A172 (cell line): ENCODE measurements at regions not wholly inside any gene's neighbourhood (a gene's known extent, or its start where the extent isn't known, plus 50 kb on each side); places are given as distances from the start of the nearest gene placed in this dataset.
"Not testable (repeated sequence)": the region's sequence is repeated elsewhere in the genome, so short reads cannot be mapped to it uniquely, and the experiment has no call there.

Experiments used
- DNase-seq: peaks from one replicate; pipeline ENCODE4 v3.0.0-alpha.2; 2015; ENCODE audit warnings: low spot score

GRCh38 chr2:64743739-64744330, 90.1 kb upstream of the SERTAD2 start:
- no peak for DNase-seq

- no peak for DNase-seq
These were observed 91.8 kb upstream of the SERTAD2 start for GRCh38 chr2:64745562-64745961.

- DNase-seq: not testable (repeated sequence)
These were observed 94.0 kb upstream of the SERTAD2 start for GRCh38 chr2:64747690-64748091.

DNA sequence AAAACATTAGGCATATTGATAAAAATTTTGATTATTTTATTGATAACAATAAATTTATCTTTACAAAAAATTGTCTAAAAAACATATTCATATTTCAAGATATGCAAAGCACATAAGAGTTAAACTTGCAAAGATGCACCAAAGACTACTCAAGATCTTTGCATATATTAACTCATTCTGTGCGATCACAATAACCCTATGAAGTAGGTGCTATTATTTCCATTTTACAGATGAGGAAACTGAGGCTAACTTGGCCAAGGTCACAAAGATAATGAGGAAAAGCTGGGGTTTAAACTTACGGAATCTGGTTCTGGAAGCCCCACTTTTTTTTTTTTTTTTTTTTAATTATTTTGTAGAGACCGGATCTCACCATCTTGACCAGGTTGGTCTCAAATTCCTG, 94.4 kb upstream of the SERTAD2 start:
- no peak for DNase-seq

- no peak for DNase-seq
These were observed 94.8 kb upstream of the SERTAD2 start for GRCh38 chr2:64748561-64748960.

- DNase-seq: no peak
These were observed 95.7 kb upstream of the SERTAD2 start for GRCh38 chr2:64749446-64749845.

- DNase-seq: peak; percentile 56
These were observed 96.5 kb upstream of the SERTAD2 start for GRCh38 chr2:64750001-64750816.

DNA sequence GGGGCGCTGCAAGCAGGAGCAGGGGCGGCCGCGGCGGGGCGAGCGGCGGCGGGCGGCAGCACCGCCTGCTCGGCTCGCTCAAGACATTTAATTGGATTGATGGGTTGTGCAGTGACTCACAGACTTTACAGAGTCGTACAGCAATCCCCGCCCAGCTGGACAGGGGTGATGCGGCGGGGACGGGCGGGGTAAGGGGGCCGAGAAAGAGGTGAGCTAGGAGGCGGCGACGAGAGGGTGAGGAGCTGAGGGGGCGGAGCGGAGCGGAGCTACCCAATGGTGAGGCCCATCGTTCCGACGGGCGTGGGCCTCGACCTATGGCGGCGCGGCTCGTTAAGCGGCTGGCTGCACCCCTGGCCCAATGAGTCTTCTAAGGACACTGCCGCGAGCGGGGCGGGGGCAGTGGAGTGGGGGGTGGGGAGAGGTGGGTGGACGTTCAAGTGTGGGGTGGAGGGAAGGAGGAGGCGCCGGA, 97.1 kb upstream of the SERTAD2 start:
- peak; percentile 99 for DNase-seq

GRCh38 chr2:64751286-64752260, 97.9 kb upstream of the SERTAD2 start:
- peak; percentile 62 for DNase-seq

DNA sequence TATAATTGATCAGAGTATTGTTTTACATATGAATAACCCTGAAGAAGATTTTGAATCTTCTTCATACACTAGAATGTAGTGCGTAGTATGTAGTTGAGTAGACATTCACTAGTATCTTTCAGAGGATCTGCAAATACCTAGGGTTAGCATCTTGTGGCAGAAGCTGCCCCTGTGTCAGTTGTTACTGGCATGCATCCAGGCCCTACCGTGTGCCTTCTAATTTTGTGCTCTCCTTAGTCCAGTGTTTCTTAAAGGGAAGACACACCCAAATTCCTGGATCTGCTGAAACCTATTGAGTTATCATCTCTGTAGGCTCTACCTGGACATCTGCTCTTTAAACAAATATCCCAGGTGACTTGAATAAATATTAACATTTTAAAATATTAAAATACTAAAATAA, 99.7 kb upstream of the SERTAD2 start:
- DNase-seq: no peak

GRCh38 chr2:64754570-64754969, 100.9 kb upstream of the SERTAD2 start:
- no peak for DNase-seq

GRCh38 chr2:64757126-64757525, 103.4 kb upstream of the SERTAD2 start:
- no peak for DNase-seq

- DNase-seq: no peak
These were observed 106.4 kb upstream of the SERTAD2 start for GRCh38 chr2:64760128-64760527.

DNA sequence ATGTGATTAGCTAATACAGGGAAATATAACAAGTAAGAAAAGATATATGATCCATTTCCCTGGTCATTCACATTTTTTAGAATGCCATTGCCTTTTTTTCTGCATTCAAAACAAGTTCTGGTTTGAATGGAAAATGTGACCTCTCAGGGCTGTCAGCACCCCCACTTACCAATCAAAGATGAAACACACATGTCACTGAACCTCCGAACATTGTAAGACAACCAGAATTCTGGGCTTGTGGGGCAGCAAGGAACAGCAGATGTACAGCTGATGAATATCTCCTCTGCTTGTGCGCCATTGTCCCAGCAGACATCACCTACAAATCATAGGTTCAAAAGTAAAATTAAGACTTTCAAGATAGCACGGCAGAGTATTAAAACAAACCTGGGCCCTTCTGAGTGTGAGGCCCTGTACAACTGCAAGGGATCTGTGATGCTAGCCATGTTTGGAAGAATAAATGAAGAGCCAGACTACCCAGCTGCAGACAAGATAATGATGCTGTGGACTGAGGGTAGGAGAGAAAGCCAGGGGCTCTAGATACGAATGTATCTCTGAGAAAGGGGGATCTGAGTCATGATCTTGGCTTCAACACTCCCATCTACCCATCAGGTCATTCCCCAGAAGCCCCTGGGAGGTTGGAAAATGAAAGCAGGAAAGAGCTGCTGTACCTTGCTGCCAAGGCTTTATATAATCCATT, 108.7 kb upstream of the SERTAD2 start:
- no peak for DNase-seq

- no peak for DNase-seq
These were observed 109.4 kb upstream of the SERTAD2 start for GRCh38 chr2:64763126-64763525.

DNA sequence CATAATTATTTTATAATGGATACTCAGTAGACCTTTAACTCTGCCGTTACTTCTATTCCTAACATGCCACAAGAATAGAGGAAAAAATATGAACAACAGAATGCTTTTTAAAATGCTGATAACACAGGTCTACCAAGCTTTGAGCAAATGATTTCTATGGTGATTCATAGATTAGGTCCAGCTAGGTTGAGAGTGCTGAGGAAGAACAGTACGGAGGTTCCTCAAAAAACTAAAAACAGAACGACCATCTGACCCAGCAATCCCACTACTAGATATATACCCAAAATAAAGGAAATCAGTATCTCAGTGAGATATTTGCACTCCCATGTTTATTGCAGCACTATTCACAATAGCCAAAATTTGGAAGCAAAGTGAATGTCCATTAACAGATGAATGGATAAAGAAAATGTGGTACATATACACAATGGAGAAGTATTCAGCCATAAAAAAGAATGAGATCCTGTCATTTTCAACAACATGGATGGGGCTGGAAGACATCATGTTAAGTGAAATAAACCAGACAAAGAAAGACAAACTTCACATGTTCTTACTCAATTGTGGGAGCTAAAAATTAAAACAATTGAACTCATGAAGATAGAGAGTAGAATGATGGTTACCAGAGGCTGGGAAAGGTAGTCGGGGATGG, 111.6 kb upstream of the SERTAD2 start:
- no peak for DNase-seq

DNA sequence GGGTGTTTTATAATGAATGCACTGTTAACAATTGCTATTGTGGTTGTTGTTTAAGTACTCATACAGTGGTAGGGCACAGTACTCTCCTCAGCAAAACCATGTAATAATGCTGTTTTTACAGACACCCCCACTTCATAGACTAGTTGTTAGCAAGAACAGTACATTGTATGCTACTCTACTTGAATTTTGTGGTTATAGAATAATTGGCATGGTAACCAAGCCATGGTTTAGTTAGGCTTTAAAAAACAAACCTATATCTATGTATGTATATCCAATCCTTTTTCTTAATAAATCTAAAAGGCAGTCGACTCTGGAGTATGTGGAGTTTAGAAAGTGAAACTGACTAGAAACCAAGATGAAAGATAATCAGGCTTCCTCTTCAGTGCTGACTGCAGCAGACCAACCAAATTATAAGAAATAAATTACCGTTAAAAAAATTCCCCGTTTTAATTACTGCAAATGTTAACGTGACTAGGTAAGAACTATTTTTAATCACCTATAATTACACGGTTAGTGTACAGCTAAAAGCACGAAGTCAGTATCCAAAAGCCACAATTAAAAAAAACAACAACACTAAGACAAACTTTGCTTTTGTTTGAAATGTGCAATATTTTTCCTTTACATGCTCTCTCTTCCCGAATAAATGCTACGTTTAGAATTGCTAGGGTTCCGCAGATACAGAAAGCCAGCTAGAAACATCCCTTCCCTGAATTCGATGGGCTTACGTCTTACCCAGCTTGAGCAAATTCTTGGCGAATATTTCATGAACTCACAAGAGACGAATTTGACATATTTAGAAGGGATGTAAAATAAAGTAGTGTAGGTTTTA, 113.3 kb upstream of the SERTAD2 start:
- peak; percentile 36 for DNase-seq

GRCh38 chr2:64767670-64768468, 114.2 kb upstream of the SERTAD2 start:
- peak; percentile 96 for DNase-seq

DNA sequence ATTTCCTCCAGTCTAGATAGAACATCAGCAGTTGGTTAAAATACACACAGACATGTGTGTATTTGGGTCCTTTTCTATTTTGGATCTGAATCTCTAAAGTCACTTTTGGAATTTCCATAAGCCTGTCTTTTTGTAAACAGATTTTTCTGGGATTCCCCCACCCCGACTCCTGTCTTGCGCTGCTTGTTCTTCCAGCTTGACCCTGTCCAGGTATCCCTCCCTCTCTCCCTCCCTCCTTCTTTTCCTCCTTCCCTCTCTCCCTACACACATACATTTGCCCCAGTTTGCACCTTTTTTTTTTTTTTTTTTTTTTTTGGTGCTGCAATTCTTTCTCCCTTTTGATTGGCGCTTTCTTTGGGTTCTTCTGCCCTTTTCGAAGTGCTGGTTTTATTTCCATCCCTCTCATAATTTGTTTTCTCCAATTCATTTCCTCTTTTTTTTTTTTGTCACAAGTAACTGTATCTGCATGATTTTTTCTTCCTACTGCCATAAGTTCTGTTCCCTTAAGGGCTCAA, 114.8 kb upstream of the SERTAD2 start:
- DNase-seq: peak; percentile 22
